ENCODE measurements at regions not wholly inside any gene's neighbourhood (a gene's known extent, or its start where the extent isn't known, plus 50 kb on each side); places are given as distances from the start of the nearest gene placed in this dataset.

- no peak for TF ChIP-seq CTCF (conservative IDR thresholded peaks at IDR 0.05)
- no peak for TF ChIP-seq ZFX (IDR thresholded peaks at IDR 0.05)
Measured at GRCh38 chr17:77269696-77270681, 129.2 kb downstream of the SEC14L1 start.

Data from C4-2B (cell line).